OCI-LY3 (cell line): ENCODE measurements at regions not wholly inside any gene's neighbourhood (a gene's known extent, or its start where the extent isn't known, plus 50 kb on each side); places are given as distances from the start of the nearest gene placed in this dataset.

Experiments used
- EZH2phosphoT487 ChIP-seq: fragments of 200-600 bp; shearing (Covaris generic); IDR thresholded peaks from 2 replicates; pipeline ENCODE4 v1.6.1; 2018; ENCODE audit warnings: antibody characterized with exemption, mixed run types, low read depth
- TF ChIP-seq, protein P1 (sequence below): fragments of 200-600, 300-600 bp; sonication (generic); IDR thresholded peaks from 2 replicates; pipeline ENCODE4 v1.5.1; 2014; ENCODE audit warnings: antibody characterized with exemption, low read length, low read depth

DNA sequence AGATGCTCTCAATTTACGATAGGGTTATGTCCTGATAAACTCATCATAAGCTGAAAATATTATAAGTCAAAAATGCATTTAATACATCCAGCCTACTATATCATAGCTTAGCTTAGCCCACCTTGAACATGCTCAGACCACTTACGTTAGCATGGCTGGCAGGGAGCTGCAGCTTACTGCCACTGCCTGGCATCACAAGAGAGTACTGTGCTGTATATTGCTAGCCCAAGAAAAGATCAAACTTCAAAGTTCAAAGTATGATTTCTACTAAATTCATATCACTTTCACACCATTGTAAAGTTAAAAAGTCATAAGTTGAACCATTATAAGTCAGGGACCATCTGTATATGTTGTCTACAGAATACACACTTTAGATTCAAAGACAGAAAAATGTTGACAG is 91.6 kb downstream of the HYCC1 start:
- TF ChIP-seq, protein P1, sequence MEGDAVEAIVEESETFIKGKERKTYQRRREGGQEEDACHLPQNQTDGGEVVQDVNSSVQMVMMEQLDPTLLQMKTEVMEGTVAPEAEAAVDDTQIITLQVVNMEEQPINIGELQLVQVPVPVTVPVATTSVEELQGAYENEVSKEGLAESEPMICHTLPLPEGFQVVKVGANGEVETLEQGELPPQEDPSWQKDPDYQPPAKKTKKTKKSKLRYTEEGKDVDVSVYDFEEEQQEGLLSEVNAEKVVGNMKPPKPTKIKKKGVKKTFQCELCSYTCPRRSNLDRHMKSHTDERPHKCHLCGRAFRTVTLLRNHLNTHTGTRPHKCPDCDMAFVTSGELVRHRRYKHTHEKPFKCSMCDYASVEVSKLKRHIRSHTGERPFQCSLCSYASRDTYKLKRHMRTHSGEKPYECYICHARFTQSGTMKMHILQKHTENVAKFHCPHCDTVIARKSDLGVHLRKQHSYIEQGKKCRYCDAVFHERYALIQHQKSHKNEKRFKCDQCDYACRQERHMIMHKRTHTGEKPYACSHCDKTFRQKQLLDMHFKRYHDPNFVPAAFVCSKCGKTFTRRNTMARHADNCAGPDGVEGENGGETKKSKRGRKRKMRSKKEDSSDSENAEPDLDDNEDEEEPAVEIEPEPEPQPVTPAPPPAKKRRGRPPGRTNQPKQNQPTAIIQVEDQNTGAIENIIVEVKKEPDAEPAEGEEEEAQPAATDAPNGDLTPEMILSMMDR: no peak
- no peak for TF ChIP-seq EZH2phosphoT487
